GM19438 (cell line): ENCODE measurements at regions not wholly inside any gene's neighbourhood (a gene's known extent, or its start where the extent isn't known, plus 50 kb on each side); places are given as distances from the start of the nearest gene placed in this dataset.
"Not testable (repeated sequence)": the region's sequence is repeated elsewhere in the genome, so short reads cannot be mapped to it uniquely, and the experiment has no call there.

Experiments
- ATAC-seq: cut with Tn5 transposase; IDR thresholded peaks from one replicate; pipeline ENCODE4 v1.9.1; 2021; ENCODE audit warnings: low read depth; ENCODE audit not compliant: unreplicated experiment

DNA sequence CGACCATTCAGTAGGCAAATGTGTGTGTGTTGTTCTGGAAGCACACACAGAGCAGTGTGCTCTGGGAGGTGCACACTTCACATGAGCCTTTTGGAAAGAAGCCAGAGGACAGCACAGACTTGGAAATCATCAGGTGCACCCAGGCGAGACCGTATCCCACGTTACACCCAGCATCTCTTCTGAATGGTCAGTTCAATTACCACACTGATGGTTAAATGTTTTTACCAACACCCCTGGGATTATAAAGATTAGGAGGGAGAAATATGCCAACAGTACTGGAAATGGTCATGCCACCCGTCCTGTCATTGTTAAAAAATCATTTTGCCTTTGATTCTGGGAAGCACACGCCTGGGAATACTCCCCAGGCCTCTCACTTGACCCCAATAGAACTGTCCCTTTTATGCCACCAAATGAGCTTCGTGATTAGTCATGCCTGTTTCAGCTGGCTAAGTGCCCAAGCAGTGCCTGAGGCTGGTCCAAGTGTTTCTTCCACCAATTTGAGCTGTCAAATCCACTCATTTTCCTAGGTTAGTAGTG is 183.7 kb downstream of the NRP2 start:
- no peak for ATAC-seq

DNA sequence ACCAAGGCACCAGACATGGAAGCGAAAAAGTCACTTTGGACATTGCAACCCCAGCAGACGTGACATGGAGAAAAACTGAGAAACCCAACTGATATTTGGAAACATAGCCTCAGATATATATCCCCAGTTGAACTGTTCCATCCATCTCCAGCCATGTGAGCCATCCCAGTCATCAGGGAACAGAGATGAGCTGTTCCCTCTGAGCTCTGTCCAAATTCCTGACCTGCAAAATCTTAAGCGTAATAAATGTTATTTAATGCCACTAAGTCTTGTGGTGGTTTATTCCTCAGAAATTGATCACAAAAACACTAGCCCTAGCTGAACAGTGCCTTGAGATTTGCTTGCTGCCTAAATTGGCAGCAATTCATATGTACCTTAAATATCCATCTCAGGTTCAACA is 182.8 kb downstream of the NRP2 start:
- no peak for ATAC-seq

DNA sequence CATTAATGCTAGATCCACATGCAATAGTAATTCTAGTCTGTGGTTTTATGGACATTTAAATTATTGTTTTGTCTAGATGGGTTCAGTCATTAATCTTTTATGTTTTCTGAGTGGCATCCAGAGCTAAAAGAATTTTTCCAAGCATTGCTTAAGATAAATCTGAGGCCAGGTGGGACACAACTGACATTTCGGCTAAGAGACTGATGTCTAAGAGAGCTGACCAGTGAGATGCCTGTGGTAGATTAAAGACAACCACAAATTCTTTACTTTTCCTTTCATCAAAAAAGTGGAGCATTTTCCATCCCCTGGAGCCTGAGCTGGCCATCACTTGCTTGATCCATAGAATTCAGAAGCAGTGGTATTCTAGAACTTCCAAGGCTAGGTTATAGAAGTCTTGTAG is 182.2 kb downstream of the NRP2 start:
- ATAC-seq, result no peak

DNA sequence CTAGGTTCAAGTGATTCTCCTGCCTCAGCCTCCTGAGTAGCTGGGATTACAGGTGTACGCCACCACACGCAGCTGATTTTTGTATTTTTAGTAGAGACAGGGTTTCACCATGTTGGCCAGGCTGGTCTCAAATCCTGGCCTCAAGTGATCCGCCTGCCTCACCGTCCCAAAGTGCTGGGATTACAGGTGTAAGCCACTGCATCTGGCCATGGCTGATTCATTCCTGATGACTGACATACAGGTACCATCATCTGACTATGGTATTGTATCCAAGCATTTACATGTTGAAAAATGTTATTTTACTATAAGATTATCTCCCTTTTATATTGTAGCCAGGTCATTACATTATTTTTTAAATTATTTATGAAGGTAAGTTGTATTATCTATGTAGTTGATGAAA is 180.5 kb downstream of the NRP2 start:
- not testable (repeated sequence) for ATAC-seq

- no peak for ATAC-seq
Measured at GRCh38 chr2:205860885-205861284, 178.6 kb downstream of the NRP2 start.

DNA sequence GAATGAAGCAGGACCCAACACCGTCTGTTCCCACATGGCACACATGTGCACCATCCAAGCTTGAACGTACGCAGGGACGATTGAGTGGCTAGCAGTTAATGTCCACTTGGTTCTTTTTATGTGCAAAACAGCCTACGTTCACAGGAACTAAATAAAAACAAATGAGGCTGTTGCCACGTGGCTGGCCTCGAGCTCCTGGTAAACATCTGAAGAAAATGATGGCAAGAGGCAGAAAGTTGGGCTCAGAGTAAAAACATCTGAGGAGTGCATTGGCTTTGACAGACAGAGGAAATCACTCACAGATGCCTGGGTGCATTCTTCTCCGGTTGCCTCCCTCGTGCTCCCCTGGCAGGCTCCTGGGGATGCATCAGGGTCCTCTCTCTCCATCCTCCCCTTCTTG is 177.9 kb downstream of the NRP2 start:
- no peak for ATAC-seq

DNA sequence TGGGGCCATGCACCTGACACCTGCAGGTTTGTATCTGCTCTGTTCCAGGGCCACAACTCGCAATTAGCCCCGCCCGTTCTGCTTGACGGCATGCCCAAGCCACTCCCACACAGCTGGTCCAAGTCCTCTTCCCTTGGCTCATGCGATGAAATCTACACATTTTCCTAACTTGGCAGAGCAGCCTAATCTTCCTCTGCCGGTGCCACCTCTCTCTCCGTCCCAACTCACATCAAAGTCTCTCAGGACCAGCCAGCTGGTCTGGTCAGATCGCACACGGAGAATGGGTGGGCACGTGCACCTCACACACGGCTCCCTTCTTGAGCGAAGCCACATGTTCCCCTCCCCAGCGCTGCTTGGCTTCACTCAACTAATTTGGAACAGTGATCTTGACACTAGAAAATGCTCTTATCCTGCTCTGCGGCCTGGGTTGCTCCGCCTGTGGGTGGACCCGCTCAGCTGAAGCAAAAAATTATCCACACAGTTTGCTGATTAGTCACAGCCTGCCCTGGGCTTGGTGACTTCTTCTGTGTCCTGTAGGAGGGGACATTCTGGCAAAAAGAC is 176.7 kb downstream of the NRP2 start:
- peak; percentile 69 for ATAC-seq

GRCh38 chr2:205858275-205858674 is 176.0 kb downstream of the NRP2 start:
- no peak for ATAC-seq

DNA sequence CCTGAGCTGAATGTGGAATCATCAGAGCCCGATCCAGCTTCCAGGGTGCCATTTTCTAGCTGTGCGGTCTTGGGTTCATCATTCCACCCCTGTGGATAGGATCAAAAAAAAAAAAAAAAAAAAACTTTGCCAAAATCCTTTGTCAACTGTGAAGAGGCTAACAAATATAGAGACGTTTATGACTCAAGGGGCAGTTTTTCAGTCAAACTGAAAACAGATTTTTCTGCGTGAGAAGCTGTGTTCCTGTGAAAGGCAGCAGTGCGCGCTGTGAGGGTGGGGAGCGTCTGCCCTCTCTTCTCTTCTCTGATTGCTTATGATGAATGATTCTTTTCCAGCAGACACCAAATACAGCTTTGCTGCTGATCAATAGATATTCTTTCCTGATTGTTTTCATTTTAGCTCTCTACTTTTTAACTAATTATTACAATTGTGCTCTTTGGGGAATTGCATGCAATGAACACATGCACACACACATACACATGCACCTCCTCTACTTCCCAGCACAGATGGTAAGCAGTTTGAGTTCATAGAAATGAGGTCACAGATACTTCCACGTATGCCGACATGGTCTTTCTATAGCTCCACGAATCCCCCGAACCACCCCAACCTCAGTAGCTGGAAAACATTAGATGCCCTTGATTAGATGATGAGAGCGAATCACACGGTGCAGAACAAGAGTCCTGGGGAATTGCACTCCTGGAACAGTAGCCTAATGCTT is 175.4 kb downstream of the NRP2 start:
- ATAC-seq, result peak; percentile 39

GRCh38 chr2:205852457-205852856 is 170.2 kb downstream of the NRP2 start:
- no peak for ATAC-seq

DNA sequence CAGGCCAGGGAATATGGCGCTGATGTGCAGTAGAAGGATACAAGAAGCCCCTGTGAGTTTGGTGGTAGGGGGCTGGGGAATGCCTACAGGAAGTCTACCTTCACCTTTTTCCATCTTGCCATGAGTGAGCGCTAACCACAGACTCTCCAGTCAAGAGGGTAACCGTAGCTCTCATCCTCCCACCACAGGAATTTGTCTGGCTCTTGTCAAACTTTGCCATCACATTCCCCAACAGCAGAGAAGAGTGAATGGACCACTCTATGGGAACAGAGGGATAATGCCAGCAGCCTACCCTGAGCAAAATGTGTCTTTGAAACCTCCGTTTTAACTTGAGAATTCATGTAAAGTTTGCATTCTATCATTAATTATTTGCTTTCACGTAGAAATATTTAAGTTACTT is 168.3 kb downstream of the NRP2 start:
- no peak for ATAC-seq

GRCh38 chr2:205850132-205850531 is 167.8 kb downstream of the NRP2 start:
- ATAC-seq, result no peak

DNA sequence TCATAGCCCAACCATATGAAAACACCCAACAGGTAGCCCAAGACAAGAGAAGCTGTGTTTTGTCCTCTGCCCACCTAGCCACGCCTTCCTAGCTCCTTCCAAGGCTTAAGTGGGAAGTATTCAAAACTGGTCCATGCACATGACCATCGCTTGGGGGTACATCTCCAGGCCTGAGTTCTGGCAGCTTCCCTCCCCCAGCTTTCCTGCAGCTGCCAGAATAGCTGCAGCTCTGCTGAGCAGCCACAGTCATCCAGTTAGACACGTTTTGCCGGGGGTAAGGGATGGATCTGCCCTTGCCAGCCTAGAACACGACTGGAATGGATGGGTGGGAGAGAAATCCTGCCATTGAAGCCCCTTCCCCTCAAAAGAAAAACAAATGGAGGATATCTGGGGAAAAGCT is 166.8 kb downstream of the NRP2 start:
- ATAC-seq, result no peak

GRCh38 chr2:205848601-205849000 is 166.3 kb downstream of the NRP2 start:
- ATAC-seq, result no peak
